ENCODE measurements at regions not wholly inside any gene's neighbourhood (a gene's known extent, or its start where the extent isn't known, plus 50 kb on each side); places are given as distances from the start of the nearest gene placed in this dataset.
A peak's percentile ranks its signal among the peaks of the same experiment; 100 is the strongest.

GRCh38 chr2:134129900-134130537 is 123.9 kb upstream of the MGAT5 start:
- DNase-seq = no peak
- intact Hi-C loops (cut with DNase I) = no loop called here

DNA sequence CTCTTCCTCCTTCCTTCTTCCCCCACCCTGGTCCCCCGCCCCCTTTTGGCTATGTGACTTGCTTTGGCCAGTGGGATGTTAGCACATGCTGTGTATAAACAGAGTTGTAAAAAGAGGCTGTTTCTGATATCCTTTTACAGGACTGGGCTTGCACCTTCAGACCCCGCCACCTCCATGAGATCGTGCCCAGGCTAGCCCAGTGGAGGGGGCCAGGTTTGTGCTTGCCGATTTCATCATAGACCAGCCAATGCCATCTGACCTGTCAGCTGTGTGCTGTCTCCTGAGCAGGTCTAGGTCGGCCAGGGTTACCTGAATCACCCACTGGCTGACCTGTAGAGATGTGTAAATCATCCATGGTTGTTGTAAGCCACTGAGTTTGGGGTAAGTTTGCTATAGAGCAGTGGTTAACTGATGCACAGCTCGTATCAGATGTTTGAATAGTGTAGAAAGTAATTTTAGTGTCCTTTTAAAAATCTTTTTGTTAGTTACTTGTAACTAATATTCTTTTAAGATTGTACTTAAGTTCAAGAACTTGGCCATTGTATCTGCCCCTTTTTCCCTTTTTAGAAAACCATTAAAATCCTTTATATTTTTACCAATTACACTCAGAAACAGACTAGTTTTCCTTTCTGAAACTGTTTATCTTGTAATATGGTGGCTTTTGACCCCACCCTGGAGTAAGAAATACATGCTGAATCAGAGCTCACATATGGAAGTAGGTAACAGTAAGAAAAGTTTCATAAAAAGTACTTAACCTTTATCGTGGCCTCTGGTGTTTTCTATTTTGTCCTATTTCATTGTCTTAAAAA is 122.0 kb upstream of the MGAT5 start:
- DNase-seq = no peak
- intact Hi-C loops (cut with DNase I) = no loop called here

- DNase-seq = no peak
- intact Hi-C loops (cut with DNase I) = no loop called here
Observed at GRCh38 chr2:134132490-134132857, 121.4 kb upstream of the MGAT5 start.

DNA sequence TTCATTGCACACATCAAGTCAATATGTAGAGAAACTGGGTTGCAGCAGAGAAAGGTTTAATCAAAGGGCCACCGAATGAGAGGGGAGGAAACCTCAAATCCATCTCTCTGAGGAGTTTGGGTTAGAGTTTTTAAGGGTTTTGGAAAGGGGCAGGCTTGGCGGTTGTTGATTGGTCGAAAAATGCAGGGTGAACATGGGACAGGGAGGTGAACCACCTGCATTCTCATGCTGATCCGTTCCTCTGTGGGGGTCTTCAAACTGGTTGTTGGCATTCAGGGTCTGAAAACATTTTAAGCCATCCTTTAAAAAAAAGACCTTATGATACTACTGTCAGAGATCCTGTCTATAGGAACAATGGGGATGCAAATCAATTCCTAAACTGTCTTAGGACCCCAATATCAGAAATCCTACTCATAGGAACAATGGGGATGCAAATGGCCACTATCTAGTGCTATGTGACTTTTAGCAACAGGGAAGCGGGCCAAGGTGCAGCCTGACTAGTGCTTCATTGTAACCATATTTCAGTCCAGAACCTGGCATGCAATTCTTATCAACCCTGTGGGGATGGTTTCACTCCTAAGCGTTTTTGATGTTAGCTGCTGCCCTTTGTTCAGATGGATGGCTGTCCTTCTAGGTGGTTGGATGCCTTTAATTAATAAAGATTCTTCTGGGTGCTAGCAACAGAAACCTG is 120.1 kb upstream of the MGAT5 start:
- intact Hi-C loops (cut with DNase I) = no loop called here
- DNase-seq = no peak

DNA sequence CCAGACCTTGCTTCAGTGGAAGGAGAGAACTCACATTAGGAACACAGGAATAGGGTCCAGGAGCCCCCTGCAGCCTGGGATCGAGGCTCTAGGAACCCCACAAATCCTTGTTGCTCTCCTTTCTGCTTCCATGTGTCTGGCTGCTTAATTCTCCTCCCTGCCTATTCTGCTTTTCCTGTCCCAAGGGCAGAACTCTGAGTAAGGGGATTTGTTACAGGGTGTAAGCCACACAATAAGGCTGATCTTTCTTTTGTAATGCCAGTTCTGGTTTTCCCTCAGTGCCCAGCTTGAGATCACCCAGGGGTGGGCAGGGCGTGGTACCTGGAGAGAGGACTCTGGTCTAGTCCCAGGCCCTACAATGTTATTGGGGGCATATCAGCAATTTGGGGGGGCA is 119.6 kb upstream of the MGAT5 start:
- intact Hi-C loops (cut with DNase I) = no loop called here
- DNase-seq = no peak

DNA sequence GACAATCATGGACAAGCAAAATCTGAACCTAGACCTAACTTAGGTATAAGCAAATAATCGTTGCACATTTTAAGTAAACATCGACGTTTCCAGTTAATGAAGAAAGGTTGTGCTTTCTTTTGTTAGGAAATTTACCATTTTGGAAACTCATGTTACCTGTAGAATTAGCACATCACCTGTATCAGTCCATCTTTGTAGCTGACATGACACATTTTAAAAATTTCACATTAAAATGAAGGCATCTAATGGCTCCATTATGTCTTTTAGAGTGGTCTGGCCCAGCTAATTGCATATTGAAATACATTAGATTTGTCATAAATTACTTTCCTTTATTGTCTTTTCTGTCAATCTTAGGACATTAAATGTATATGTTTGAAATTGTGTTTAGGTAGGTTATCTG is 119.0 kb upstream of the MGAT5 start:
- intact Hi-C loops (cut with DNase I) = no loop called here
- DNase-seq = no peak

DNA sequence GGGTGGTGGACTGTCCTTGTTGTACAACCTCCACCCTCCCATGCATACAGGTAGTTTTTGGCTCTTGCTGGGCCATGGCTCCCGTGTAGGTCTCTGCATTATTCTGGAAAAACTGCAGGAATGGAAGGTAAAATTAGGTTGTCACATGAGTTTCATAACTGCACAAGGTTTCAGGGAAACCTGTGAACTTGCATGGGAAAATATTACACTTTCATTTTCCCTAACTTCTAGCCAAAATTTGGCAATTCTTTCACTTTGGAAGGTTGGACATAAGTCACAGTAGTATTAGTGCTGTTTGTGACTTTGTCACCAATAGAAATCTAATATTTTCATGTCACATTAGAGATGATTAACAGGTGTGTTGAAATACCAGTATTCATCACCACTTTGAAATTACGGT is 118.1 kb upstream of the MGAT5 start:
- intact Hi-C loops (cut with DNase I) = no loop called here
- DNase-seq = no peak

- intact Hi-C loops (cut with DNase I) = no loop called here
- no peak for DNase-seq
Observed at GRCh38 chr2:134136731-134137130, 117.1 kb upstream of the MGAT5 start.

DNA sequence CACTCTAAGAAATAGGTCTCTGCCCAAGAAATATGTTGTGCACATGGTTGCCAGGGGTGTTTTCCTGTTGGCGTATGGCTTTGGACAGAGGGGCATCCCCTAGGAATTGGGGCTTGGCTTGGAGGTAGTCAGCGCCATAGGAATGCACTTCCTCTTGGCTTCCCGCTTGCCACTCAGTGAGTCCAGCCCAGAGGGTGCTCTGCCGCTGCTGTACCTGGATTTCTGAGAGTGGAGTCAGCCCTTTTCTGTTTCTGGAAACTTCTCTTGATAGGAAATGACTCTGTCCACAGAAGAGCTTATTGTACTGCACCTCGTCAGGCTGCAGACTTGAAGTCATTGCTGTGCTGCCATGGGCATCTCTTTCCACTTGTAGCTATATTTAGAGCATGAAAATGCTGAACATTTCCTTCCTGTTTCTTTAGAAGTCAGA is 116.7 kb upstream of the MGAT5 start:
- DNase-seq = no peak
- intact Hi-C loops (cut with DNase I) = no loop called here

DNA sequence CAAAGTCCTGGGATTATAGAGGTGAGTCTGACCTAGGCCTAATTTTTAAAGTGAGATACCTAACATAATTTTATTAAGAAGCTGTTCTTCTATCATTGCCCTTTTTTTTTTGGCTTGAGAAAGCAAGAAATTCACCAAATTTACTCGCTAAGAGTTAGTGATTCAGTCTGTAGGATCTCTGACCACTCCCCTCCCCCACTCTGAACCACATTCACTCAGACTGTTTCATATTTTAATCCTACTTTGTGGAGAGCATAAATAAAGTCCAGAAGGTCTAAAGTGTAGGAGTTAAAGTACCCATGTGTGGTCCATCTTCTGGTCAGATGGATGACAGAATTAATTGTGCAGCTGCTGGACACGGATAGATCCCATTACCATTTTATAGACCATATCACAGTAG is 115.8 kb upstream of the MGAT5 start:
- intact Hi-C loops (cut with DNase I) = no loop called here
- DNase-seq = no peak

DNA sequence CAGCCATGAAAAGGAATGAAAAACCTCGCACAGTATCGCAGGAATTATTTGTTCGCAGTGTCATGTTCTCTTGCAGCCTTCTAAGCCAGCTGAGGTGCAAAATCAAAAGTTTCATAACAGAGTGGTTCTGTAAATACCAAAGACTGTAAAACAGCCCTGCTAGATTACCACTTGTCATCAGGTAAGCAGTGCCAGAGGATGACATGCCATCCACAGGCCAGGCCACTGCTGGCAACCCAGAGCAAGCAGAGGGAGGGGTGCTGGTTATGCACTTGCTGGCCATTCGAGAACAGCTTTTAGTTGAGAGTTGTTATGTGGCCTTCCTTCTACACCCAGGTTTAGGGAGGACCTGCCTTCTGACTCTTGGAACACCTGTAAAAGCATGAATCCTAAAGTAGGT is 114.3 kb upstream of the MGAT5 start:
- DNase-seq = no peak
- intact Hi-C loops (cut with DNase I) = no loop called here

- intact Hi-C loops (cut with DNase I) = no loop called here
- peak in 40 of 42 donors; percentile 17 to 83 (median 55) for DNase-seq
Observed at GRCh38 chr2:134140251-134140661, 113.6 kb upstream of the MGAT5 start.

- DNase-seq = no peak
- intact Hi-C loops (cut with DNase I) = no loop called here
Observed at GRCh38 chr2:134141598-134142340, 112.1 kb upstream of the MGAT5 start.

DNA sequence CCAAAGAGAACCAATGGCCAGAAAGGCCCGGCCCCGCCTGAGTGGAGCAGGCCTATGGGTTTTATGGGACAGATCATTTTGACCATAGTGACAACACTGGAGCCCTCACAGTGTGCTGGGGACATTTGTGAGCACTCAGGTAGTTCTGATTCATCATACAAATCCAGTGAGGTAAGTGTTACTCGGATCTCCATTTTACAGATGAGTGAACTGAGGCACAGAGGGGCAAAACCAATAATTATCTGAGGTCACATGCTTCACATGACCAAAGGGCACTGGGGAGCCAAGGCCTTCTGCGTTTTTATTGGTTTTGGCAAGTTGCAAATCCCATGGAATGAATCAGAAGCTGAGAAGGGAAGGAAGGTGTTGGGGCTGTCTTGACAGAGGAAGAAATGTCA is 111.5 kb upstream of the MGAT5 start:
- DNase-seq = no peak
- intact Hi-C loops (cut with DNase I) = no loop called here

DNA sequence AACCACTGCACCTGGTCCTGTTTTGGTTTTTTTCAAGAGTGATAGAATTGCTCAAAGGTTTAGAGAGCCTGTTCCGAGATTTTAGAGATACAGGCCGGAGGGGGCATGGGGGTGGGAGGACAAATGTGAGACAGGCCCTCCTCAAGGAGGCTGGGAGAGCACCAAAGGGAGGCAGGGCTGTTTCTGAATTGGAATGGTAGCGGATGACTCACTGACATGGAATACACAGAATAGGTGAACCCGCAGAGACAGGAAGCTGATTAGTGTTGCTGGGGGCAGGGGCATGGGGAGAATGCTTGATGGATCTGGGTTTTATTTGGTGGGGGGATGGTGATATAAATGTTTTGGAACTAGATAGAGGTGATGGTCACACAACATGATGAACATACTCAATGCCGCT is 111.0 kb upstream of the MGAT5 start:
- no peak for DNase-seq
- intact Hi-C loops (cut with DNase I) = no loop called here

GRCh38 chr2:134143568-134143967 is 110.3 kb upstream of the MGAT5 start:
- intact Hi-C loops (cut with DNase I) = no loop called here
- DNase-seq = no peak

- intact Hi-C loops (cut with DNase I) = no loop called here
- no peak for DNase-seq
Observed at GRCh38 chr2:134144081-134144596, 109.7 kb upstream of the MGAT5 start.

- intact Hi-C loops (cut with DNase I) = no loop called here
- no peak for DNase-seq
Observed at GRCh38 chr2:134144651-134145050, 109.2 kb upstream of the MGAT5 start.

DNA sequence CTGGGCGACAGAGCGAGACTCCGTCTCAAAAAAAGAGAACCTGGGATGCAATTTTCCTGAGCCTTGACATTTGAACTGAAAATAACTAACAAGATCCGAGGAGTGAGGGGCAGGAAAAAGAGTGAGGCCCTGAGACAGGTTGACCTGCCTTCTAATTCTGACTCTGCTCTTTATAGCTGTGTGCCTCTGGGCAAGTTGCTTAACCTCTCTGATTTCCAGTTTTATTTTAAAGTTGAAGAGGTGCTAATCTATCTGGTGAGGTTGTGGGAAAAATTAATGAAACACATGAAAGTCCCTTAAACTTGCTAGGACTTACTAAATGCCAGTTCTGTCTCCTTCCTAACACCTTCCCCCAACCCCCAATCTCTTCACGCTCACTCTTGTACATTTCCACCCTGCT is 108.4 kb upstream of the MGAT5 start:
- intact Hi-C loops (cut with DNase I) = no loop called here
- DNase-seq = no peak

DNA sequence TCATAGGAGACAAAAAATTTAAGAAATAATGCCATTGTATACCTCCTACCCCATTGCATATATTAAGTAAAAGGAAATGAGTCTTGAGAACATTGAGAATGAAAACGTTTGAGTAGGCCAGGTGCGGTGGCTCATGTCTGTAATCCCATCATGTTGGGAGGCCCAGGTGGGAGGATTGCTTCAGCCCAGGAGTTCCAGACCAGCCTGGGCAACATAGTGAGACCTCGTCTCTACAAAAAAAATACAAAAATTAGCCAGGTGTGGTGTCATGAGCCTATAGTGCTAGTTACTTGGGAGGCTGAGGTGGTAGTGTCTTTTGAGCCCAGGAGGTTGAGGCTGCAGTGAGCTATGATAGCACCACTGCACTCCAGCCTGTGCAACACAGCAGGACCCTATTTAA is 107.7 kb upstream of the MGAT5 start:
- intact Hi-C loops (cut with DNase I) = no loop called here
- no peak for DNase-seq

All from head of caudate nucleus (tissue), 42 donors.